SIG-M5 (cell line): ENCODE measurements at regions not wholly inside any gene's neighbourhood (a gene's known extent, or its start where the extent isn't known, plus 50 kb on each side); places are given as distances from the start of the nearest gene placed in this dataset.
"Not testable (repeated sequence)": the region's sequence is repeated elsewhere in the genome, so short reads cannot be mapped to it uniquely, and the experiment has no call there.

Experiments
- DNase-seq: peaks from one replicate; lab custom pipeline; 2025; lab: John Stamatoyannopoulos, UW

GRCh38 chr13:89486709-89487108 is 1815.5 kb downstream of the SLITRK5 start:
- DNase-seq = no peak

- no peak for DNase-seq
These were observed 1819.5 kb downstream of the SLITRK5 start for GRCh38 chr13:89490661-89491060.

- no peak for DNase-seq
These were observed 1825.3 kb downstream of the SLITRK5 start for GRCh38 chr13:89496478-89496877.

- DNase-seq = no peak
These were observed 1826.5 kb downstream of the SLITRK5 start for GRCh38 chr13:89497658-89498057.

- no peak for DNase-seq
These were observed 1831.1 kb downstream of the SLITRK5 start for GRCh38 chr13:89502286-89502685.

GRCh38 chr13:89514534-89515312 is 1832.8 kb upstream of the MIR17HG start:
- no peak for DNase-seq

- DNase-seq = no peak
These were observed 1831.5 kb upstream of the MIR17HG start for GRCh38 chr13:89515948-89516347.

GRCh38 chr13:89518289-89519077 is 1829.0 kb upstream of the MIR17HG start:
- no peak for DNase-seq

- no peak for DNase-seq
These were observed 1827.0 kb upstream of the MIR17HG start for GRCh38 chr13:89520468-89520867.

- not testable (repeated sequence) for DNase-seq
These were observed 1825.8 kb upstream of the MIR17HG start for GRCh38 chr13:89521672-89522071.

- no peak for DNase-seq
These were observed 1806.1 kb upstream of the MIR17HG start for GRCh38 chr13:89541091-89542030.

- no peak for DNase-seq
These were observed 1796.5 kb upstream of the MIR17HG start for GRCh38 chr13:89550938-89551337.

- no peak for DNase-seq
These were observed 1792.7 kb upstream of the MIR17HG start for GRCh38 chr13:89554801-89555200.

GRCh38 chr13:89565476-89566100 is 1781.9 kb upstream of the MIR17HG start:
- DNase-seq = no peak

GRCh38 chr13:89567025-89567424 is 1780.5 kb upstream of the MIR17HG start:
- DNase-seq = no peak

- DNase-seq = no peak
These were observed 1779.2 kb upstream of the MIR17HG start for GRCh38 chr13:89568276-89568675.

GRCh38 chr13:89568746-89569145 is 1778.7 kb upstream of the MIR17HG start:
- no peak for DNase-seq

- no peak for DNase-seq
These were observed 1775.8 kb upstream of the MIR17HG start for GRCh38 chr13:89571676-89572075.

- DNase-seq = no peak
These were observed 1773.4 kb upstream of the MIR17HG start for GRCh38 chr13:89574077-89574476.

GRCh38 chr13:89577301-89577700 is 1770.2 kb upstream of the MIR17HG start:
- DNase-seq = no peak

GRCh38 chr13:89584058-89584620 is 1763.3 kb upstream of the MIR17HG start:
- DNase-seq = no peak
